Omental fat pad (tissue), 3 donors: ENCODE measurements at regions not wholly inside any gene's neighbourhood (a gene's known extent, or its start where the extent isn't known, plus 50 kb on each side); places are given as distances from the start of the nearest gene placed in this dataset.

Source experiments
- ATAC-seq: fragments of 150-250 bp; one replicate; pipeline ENCODE4 v1.9.1; 2016; ENCODE audit warnings: mild to moderate bottlenecking, moderate library complexity; ENCODE audit not compliant: low FRiP score
- DNase-seq: peaks from one replicate; pipeline ENCODE4 v3.0.0-alpha.2; 2019; ENCODE audit warnings: low spot score
- CTCF ChIP-seq, 3 donors: fragments of 450-650 bp; IDR thresholded peaks; one replicate each; pipeline ENCODE4 v1.5.1; 2016 to 2017; ENCODE audit warnings: antibody characterized with exemption in 3 of 3, mild to moderate bottlenecking in 3 of 3, moderate library complexity in 2 of 3

DNA sequence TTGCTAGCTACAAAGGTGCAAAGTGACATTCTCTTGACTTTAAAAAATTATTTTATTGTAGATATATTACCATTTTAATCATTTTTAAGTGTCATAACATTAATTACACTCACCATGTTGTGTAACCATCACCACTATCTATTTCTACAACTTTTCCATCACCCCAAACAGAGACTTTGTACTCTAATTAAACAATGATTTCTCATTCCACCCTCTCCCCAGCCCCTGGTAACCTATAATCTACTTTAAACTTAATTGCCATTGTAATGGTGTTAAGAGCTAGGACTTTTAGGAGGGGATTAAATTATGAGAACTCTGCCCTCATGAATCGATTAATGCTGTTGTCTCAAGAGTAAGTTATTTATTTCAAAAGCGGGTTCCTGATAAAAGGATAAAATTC is 352.9 kb upstream of the SEL1L start:
- DNase-seq (no peak), ATAC-seq (no peak)
- TF ChIP-seq CTCF (IDR thresholded peaks at IDR 0.05) = no peak

- TF ChIP-seq CTCF (IDR thresholded peaks at IDR 0.05) = no peak
- DNase-seq (no peak), ATAC-seq (no peak)
Observed at GRCh38 chr14:81889529-81889928, 355.9 kb upstream of the SEL1L start.

DNA sequence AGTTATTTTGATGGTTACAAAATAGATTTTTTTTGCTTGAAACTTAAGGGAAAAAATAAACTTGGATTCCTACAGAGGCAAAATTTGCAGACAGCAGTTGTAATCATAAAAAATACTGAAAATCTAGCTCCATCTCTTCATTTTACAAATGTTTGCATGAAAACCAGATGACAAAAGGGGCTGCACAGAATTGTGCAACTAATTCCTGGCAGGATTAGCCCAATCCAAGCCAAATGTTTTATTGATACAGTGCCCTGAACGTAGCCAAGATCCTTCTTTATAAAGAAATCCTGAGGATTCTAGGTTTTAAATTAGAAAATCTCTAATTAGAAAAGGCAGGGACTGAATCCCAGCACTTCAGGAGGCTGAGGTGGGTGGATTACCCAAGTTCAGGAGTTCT is 356.4 kb upstream of the SEL1L start:
- ATAC-seq (no peak), DNase-seq (no peak)
- TF ChIP-seq CTCF (IDR thresholded peaks at IDR 0.05) = no peak

DNA sequence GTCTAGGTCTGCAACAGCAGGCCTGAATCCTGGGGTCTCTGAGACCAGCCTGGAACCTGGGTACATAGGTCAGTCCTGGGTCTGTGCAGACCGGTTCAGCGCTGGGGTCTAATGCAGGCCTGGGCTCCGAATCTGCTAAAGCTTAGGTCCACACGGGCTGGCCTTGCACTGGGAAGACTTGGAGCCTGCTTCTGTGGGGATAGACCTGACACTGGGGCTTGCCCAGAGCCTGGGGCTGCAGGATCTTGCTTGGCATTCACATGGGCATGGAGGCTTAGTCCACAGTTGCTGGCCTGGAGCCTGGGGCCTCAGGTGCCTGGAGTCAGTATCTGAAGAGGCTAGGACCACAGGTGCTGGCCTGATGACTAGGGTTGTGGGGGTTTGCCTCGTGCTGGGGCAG is 369.8 kb upstream of the SEL1L start:
- ATAC-seq (no peak), DNase-seq (no peak)
- no peak for TF ChIP-seq CTCF (IDR thresholded peaks at IDR 0.05)

- no peak for TF ChIP-seq CTCF (IDR thresholded peaks at IDR 0.05)
- DNase-seq = no peak
- ATAC-seq = no peak
Observed at GRCh38 chr14:81927070-81927469, 393.4 kb upstream of the SEL1L start.

- no peak for DNase-seq
Observed at GRCh38 chr14:81931828-81932227, 398.2 kb upstream of the SEL1L start.

DNA sequence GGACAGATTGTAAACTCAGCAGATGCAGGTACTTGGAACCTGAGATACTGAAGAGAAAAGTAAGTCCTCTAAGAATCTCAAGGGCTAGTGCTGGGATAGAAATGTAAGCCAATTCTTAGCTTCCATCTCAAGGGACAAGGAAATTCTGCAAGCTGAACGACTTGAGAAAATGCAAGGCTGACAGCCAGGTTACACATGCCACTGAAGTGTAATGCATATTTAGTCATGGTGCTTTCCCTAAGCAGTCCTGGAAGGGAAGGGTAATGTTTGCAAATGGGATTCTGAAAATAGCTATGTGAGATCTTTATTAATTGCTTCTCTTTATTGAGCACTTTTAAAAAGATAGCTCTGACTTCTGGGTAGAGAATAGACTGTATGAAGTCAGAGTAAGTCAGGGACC is 402.7 kb upstream of the SEL1L start:
- DNase-seq (no peak), ATAC-seq (no peak)
- no peak for TF ChIP-seq CTCF (IDR thresholded peaks at IDR 0.05)

More at GRCh38 chr14:81931828-81932227, 398.2 kb upstream of the SEL1L start:
- TF ChIP-seq CTCF (IDR thresholded peaks at IDR 0.05) = no peak
- no peak for ATAC-seq
